ENCODE measurements at regions not wholly inside any gene's neighbourhood (a gene's known extent, or its start where the extent isn't known, plus 50 kb on each side); places are given as distances from the start of the nearest gene placed in this dataset.

DNA sequence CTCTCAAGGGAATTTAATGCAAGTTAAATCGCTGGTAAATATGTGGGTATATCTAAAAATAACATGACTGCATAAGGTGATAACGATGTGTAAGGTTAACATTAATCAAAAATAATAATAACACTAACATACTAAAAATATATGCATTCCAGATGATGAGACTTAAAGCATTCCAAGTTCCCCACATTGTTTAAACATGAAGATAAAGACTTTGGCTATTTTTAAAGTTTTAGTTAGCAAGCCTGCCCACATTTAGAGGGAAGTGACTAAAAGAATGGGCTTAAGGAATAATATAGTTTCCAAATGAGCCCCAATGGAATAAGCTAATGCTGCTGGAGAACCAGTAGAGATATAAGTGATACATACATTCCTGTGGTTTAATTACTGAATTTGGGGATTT is 941.3 kb downstream of the TBC1D32 start:
- CTCF ChIA-PET, result interaction anchor here (0.7 kb wide), 1 partner anchor 795 kb away, joined by 3 read pairs; no protein-coding TSS in a partner anchor
- TF ChIP-seq, protein P1, sequence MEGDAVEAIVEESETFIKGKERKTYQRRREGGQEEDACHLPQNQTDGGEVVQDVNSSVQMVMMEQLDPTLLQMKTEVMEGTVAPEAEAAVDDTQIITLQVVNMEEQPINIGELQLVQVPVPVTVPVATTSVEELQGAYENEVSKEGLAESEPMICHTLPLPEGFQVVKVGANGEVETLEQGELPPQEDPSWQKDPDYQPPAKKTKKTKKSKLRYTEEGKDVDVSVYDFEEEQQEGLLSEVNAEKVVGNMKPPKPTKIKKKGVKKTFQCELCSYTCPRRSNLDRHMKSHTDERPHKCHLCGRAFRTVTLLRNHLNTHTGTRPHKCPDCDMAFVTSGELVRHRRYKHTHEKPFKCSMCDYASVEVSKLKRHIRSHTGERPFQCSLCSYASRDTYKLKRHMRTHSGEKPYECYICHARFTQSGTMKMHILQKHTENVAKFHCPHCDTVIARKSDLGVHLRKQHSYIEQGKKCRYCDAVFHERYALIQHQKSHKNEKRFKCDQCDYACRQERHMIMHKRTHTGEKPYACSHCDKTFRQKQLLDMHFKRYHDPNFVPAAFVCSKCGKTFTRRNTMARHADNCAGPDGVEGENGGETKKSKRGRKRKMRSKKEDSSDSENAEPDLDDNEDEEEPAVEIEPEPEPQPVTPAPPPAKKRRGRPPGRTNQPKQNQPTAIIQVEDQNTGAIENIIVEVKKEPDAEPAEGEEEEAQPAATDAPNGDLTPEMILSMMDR (IDR thresholded peaks at IDR 0.05; ENCODE audit: unreplicated experiment), result no peak
- H3K9me3 Mint-ChIP-seq (ENCODE audit: low read depth, unreplicated experiment), result no peaks in the 10 kb centered on the region
- no TSS peak for BruUV-seq (replicated peaks)
- intact Hi-C loops (cut with micrococcal nuclease; ENCODE audit: unreplicated experiment), result no loop called here
- H3K4me3 Mint-ChIP-seq (ENCODE audit: low read depth, unreplicated experiment), result no peak overlapping the region
- no peaks in the 10 kb centered on the region for H3K36me3 Mint-ChIP-seq (ENCODE audit: insufficient read depth, unreplicated experiment)
- no peak overlapping the region for H3K27ac Mint-ChIP-seq (ENCODE audit: unreplicated experiment)
- H3K4me1 Mint-ChIP-seq (ENCODE audit: low read depth, unreplicated experiment), result no peaks in the 10 kb centered on the region
- H3K27me3 Mint-ChIP-seq (ENCODE audit: unreplicated experiment), result no peaks in the 10 kb centered on the region
- no peak for DNase-seq

DNA sequence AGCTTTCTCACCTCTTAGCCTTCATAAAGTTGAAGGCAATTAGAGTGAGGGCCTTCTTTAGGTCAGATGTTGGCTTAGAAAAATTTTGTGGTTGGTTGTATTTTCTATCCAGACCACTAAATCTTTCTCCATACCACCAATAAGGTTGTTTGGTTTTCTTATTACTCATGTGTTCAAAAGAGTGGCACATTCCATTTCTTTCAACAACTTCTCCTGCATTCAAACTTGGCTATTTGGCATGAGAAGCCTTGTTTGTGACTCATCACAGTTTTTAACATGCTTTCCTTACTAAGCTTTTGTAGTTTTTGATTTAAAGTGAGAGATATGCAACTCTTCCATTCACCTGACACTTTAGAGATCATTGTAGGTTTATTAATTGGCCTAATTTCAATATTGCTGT is 949.6 kb downstream of the TBC1D32 start:
- Mint-ChIP-seq H3K36me3 (ENCODE audit: insufficient read depth, unreplicated experiment) (no peaks in the 10 kb centered on the region), H3K27ac (ENCODE audit: unreplicated experiment) (no peak overlapping the region), H3K4me1 (ENCODE audit: low read depth, unreplicated experiment) (no peaks in the 10 kb centered on the region), H3K4me3 (ENCODE audit: low read depth, unreplicated experiment) (no peak overlapping the region), H3K9me3 (ENCODE audit: low read depth, unreplicated experiment) (no peaks in the 10 kb centered on the region), H3K27me3 (ENCODE audit: unreplicated experiment) (no peaks in the 10 kb centered on the region)
- intact Hi-C loops (cut with micrococcal nuclease; ENCODE audit: unreplicated experiment), result no loop called here
- DNase-seq, result no peak
- BruUV-seq (replicated peaks), result no TSS peak
- TF ChIP-seq, protein P1 (IDR thresholded peaks at IDR 0.05; ENCODE audit: unreplicated experiment), result no peak
- CTCF ChIA-PET, result no interaction called here

GRCh38 chr6:120383681-120384080 is 950.6 kb downstream of the TBC1D32 start:
- intact Hi-C loops (cut with micrococcal nuclease; ENCODE audit: unreplicated experiment), result no loop called here
- H3K4me3 Mint-ChIP-seq (ENCODE audit: low read depth, unreplicated experiment), result no peak overlapping the region
- no peak overlapping the region for H3K27ac Mint-ChIP-seq (ENCODE audit: unreplicated experiment)
- TF ChIP-seq, protein P1 (IDR thresholded peaks at IDR 0.05; ENCODE audit: unreplicated experiment), result no peak
- DNase-seq, result no peak
- no TSS peak for BruUV-seq (replicated peaks)
- peaks cover 2% of the 10 kb centered on the region for H3K4me1 Mint-ChIP-seq (ENCODE audit: low read depth, unreplicated experiment)
- H3K9me3 Mint-ChIP-seq (ENCODE audit: low read depth, unreplicated experiment), result no peaks in the 10 kb centered on the region
- H3K36me3 Mint-ChIP-seq (ENCODE audit: insufficient read depth, unreplicated experiment), result no peaks in the 10 kb centered on the region
- CTCF ChIA-PET, result no interaction called here
- no peaks in the 10 kb centered on the region for H3K27me3 Mint-ChIP-seq (ENCODE audit: unreplicated experiment)

- DNase-seq, result no peak
- Mint-ChIP-seq H3K4me3 (ENCODE audit: low read depth, unreplicated experiment) (no peak overlapping the region), H3K36me3 (ENCODE audit: insufficient read depth, unreplicated experiment) (no peaks in the 10 kb centered on the region), H3K9me3 (ENCODE audit: low read depth, unreplicated experiment) (no peaks in the 10 kb centered on the region), H3K27me3 (ENCODE audit: unreplicated experiment) (no peaks in the 10 kb centered on the region), H3K27ac (ENCODE audit: unreplicated experiment) (no peak overlapping the region), H3K4me1 (ENCODE audit: low read depth, unreplicated experiment) (peaks cover 5% of the 10 kb centered on the region)
- no TSS peak for BruUV-seq (replicated peaks)
- TF ChIP-seq, protein P1 (IDR thresholded peaks at IDR 0.05; ENCODE audit: unreplicated experiment), result peak; percentile 55
- intact Hi-C loops (cut with micrococcal nuclease; ENCODE audit: unreplicated experiment), result loop anchor here (2.0 to 10.0 kb wide), 3 partner anchors 404 to 1230 kb away; no protein-coding TSS in a partner anchor
- CTCF ChIA-PET, result no interaction called here
Measured at GRCh38 chr6:120378582-120379220, 955.6 kb downstream of the TBC1D32 start.

Data from Calu3 (cell line).